Gastrocnemius medialis (tissue), 4 donors: ENCODE measurements at regions not wholly inside any gene's neighbourhood (a gene's known extent, or its start where the extent isn't known, plus 50 kb on each side); places are given as distances from the start of the nearest gene placed in this dataset.
"Not testable (repeated sequence)": the region's sequence is repeated elsewhere in the genome, so short reads cannot be mapped to it uniquely, and the experiment has no call there.

Experiments used
- CTCF ChIP-seq, 5 experiments: fragments of 450-650 bp in 3 of 5; fragments of 200-600 bp in 2 of 5; sonication (generic) in 2 of 5; IDR thresholded peaks in 4 of 5; conservative IDR thresholded peaks in 1 of 5; 1 replicate in 4 of 5; 2 replicates in 1 of 5; pipeline ENCODE4 v1.5.1; 2016 to 2019; ENCODE audit warnings: antibody characterized with exemption in 5 of 5, mild to moderate bottlenecking in 3 of 5, moderate library complexity in 3 of 5
- POLR2A ChIP-seq, 2 donors: fragments of 450-650 bp; IDR thresholded peaks; one replicate each; pipeline ENCODE4 v1.6.1; 2017; ENCODE audit warnings: antibody characterized with exemption in 2 of 2, mild to moderate bottlenecking in 2 of 2, moderate library complexity in 2 of 2

- peak in 1 of 5 experiments; percentile 32 for TF ChIP-seq CTCF (IDR thresholded peaks at IDR 0.05 in 4 of 5, conservative IDR thresholded peaks at IDR 0.05 in 1 of 5)
- TF ChIP-seq POLR2A (IDR thresholded peaks at IDR 0.05), result not testable (repeated sequence)
Measured at GRCh38 chr21:6374232-6374631, 4147.2 kb upstream of the TPTE start.
